HG03108 (cell line): ENCODE measurements at regions not wholly inside any gene's neighbourhood (a gene's known extent, or its start where the extent isn't known, plus 50 kb on each side); places are given as distances from the start of the nearest gene placed in this dataset.

Experiments
- ATAC-seq: cut with Tn5 transposase; IDR thresholded peaks from one replicate; pipeline ENCODE4 v1.9.1; 2021; ENCODE audit warnings: moderate library complexity; ENCODE audit not compliant: unreplicated experiment

DNA sequence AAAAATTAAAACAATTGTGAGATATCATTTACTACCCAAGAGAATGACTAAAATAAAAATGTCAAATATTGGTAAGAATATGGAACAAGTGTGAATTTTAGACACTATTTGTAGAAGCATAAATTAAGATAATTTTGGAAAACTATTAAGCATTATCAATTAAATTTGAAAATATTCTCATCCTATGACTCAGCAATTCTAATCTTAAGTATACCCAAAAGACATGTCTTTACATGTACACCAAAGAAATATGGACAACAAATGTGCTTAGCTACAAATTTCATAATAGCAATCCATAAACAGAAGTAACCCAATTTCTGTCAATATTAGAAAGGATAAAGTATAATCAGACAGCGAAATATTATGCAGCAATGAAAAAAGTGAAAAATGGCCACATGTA, 1032.2 kb upstream of the SEMA6D start:
- no peak for ATAC-seq

GRCh38 chr15:46685681-46686080, 1031.6 kb upstream of the SEMA6D start:
- ATAC-seq, result no peak

DNA sequence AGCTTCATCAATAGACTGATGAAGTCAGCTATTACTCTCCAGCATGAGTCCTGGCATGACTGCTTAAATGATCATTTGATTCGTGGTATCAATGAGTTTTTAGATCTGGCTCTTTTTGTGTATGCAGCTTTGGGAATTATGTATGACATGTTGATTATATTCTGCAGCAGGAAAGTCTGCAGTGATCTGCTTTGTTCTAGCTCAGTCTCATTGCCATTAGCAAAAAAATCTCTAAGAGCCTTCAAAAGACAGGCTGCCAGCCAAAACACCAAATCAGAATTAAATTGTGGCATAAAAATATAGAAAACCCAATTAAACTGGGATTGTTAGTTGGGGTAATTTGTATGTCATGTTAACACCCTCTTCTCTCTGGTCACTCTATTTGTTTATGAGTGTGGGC, 1021.0 kb upstream of the SEMA6D start:
- no peak for ATAC-seq

GRCh38 chr15:46701346-46701745, 1016.0 kb upstream of the SEMA6D start:
- ATAC-seq, result no peak

GRCh38 chr15:46701896-46702295, 1015.4 kb upstream of the SEMA6D start:
- no peak for ATAC-seq

DNA sequence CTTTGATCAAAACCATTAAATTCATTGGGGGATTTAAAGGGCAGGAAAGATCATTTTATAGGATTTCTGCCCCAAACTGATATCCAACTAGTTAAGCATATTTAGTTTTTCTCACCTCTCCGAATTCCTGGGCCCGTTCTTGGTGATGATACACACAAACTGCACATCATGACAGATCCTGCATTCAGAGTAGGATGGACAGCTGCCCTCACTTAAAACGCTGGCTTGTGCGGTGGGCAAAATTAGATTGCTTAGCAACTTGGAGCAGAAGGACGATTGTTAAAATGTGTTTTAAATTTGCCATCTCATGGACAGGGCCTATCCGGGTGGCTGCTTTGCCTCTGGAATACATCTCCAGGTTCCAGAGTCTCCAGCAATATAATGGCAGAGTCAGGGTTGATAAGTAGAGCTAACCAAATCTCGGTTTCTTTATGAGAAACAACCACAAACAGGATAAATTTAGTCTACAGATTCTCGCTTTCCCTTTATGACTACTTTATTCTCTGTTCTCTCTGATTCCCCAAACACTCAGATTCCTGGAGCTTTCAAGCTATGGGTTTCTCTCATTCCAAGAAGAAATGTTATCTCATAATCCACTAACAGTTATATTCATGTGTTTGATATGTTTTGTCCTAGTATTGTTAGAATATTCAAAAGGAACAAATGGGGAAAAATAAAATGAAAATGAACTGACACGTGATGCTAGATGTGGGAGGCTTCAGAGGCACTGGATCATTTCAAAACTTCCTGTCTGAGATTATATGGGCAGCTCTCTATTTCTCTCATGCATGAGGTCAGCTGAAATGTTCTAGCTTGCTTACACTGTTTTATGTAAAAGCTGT, 1014.1 kb upstream of the SEMA6D start:
- ATAC-seq, result no peak

DNA sequence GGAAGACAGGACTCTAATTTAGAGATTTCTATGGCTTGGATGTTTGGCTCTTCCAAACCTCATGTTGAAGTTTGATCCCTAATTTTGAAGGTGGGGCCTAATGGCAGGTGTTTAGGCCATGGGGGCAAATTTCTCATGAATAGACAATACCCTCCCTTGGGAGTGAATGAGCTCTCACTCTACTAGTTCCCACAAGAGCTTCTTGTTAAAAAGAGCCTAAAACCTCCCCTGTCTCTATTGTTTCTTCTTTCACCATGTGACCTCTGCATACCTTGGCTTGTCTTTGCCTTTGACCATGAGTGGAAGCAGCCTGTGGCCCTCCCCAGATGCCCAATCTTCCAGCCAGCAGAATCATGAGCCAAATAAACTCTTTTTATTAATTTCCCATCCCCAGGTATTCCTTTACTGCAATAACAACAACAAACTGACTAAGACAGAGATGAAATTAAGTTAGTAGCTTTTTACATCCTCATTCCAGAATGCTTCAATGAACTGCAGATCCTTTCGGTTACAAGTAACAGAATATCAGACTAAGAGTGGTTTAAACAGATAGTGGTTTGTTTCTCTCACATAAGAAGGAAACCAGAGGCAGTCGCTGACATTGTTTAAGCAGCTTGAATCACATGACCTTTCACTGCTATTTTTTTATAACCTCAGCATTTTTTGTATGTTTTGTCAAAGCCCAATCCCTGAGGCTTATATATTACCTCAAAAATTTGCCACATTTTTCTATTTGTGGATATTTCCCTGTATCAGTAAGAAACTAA, 1013.3 kb upstream of the SEMA6D start:
- no peak for ATAC-seq

GRCh38 chr15:46707452-46707851, 1009.9 kb upstream of the SEMA6D start:
- ATAC-seq, result no peak

GRCh38 chr15:46708226-46708625, 1009.1 kb upstream of the SEMA6D start:
- no peak for ATAC-seq

DNA sequence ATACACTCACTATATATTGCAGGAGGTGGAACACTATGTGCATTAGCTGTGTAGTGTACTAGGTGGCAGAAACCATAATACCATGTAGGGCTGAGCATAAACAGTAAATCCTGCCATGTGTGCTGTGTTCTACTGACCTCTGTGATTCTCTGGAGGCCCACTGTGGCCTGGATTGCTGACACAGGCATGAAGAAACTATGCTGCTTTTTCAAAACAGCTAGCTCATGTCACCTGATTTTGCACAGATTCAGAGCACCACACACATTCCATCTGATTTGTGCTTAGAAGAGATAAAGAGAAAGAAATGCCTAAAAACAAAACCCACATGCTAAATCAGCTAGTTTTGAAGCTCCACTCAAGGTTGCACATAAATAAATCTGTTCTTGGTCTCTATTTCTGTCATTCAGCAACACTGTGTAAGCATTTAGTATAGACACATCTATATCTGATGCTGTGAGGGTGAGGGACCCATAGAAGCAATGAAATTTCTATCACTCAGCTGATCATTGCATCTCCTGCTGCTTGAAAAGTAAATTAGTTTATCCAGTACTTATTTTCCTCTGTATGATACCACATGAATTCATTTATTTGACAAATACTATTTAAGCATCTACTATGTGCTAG, 1007.7 kb upstream of the SEMA6D start:
- no peak for ATAC-seq

GRCh38 chr15:46710401-46710960, 1006.8 kb upstream of the SEMA6D start:
- ATAC-seq, result no peak

- ATAC-seq, result no peak
Measured at GRCh38 chr15:46713045-46713444, 1004.3 kb upstream of the SEMA6D start.

DNA sequence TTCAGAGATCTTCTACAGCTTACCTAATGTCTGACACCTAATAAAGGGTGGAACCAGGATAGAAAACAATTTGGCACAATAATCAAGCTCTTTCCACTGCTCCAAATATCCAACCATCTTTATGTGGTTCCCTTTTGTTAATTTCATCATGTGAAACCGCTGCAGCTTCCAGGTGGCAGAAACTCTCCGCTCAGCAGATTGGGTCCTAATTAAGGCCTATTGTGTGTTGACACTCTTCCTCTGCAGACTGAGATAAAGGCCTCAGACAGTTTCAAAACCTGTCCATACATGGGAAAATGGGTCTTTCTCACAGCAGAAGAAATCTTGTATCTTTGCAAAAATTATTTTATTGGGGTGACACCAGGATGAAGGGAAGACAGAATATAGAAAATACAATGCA, 1002.4 kb upstream of the SEMA6D start:
- ATAC-seq, result no peak

- ATAC-seq, result no peak
Measured at GRCh38 chr15:46723308-46723707, 994.0 kb upstream of the SEMA6D start.

- no peak for ATAC-seq
Measured at GRCh38 chr15:46732060-46732459, 985.2 kb upstream of the SEMA6D start.

- ATAC-seq, result no peak
Measured at GRCh38 chr15:46735115-46735514, 982.2 kb upstream of the SEMA6D start.

DNA sequence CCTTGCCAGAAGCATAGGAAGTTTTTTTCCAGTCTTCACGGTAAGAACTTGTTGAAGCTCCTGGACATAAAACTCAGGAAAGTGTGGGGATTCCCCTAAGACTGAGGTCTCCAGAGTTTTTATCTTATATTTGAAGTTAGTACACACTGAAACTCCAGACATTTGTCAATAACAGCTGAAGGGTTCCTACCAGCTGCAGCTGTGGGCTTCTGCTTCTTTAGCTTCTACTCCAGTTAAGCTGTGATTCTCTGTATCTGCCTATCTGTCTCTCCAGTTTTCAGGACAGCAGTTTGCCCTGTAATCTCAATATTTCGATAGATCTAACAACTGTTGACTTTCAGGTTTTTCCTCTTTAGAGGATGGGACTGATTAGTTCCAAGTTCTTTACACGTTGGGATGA, 966.0 kb upstream of the SEMA6D start:
- ATAC-seq, result no peak

- no peak for ATAC-seq
Measured at GRCh38 chr15:46753946-46754345, 963.4 kb upstream of the SEMA6D start.

- no peak for ATAC-seq
Measured at GRCh38 chr15:46763091-46763490, 954.2 kb upstream of the SEMA6D start.

DNA sequence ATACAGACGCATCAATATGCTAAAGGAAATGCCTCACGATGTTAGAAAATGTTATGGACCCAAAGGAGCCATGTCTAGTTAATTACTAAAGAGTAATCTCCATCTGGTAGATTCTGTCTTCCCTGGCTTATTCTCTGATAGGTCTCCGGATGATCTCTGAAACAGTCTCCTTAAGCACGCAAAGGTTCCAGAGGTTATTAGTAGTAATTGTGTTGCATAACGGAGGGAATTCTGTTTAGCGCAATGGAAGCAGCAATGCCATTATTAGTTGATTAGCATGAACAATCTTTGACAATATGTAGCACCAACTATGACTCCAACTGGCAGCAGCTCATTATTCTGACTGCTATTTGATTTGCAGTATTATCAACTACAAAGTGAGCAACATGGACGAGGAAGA, 952.5 kb upstream of the SEMA6D start:
- no peak for ATAC-seq

DNA sequence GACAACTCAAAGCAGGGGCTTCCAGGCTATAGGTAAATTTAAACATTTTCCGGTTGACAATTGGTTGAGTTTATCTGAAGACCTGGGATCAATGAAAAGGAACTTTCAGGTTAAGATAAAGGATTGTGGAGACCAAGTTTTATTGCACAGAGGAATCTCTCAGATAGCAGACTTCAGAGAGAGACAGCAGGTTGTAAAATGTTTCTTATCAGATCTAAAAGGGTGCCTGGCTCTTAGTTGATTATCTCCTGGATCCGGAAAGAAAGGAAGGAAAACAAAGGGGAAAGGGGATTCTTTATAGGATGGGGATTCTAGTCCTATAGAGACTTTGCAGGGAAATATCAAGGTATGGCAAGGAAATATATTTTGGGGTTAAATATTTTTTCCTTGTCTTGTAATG, 951.3 kb upstream of the SEMA6D start:
- no peak for ATAC-seq

DNA sequence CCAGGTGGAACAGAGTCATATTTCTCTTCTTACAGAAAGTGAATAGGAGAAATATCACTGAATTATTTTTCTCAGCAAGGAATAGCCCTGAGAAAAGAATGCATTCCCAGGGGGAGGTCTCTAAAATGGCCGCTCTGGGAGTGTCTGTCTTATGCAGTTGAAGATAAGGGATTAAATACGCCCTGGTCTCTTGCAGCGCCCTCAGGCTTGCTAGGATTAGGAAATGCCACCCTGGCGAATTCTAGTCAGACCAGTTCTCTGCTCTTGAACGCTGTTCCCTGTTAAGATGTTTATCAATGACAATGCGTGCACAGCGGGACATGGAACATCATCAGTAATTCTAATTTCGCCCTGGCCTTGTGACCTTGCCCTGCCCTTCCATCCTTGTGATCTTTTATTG, 949.0 kb upstream of the SEMA6D start:
- ATAC-seq, result no peak
